Left ventricle myocardium inferior (tissue), 1 donor: ENCODE measurements at regions not wholly inside any gene's neighbourhood (a gene's known extent, or its start where the extent isn't known, plus 50 kb on each side); places are given as distances from the start of the nearest gene placed in this dataset.

Experiments used
- DNase-seq: peaks from one replicate; pipeline ENCODE4 v3.0.0-alpha.2; 2020
- H3K27ac ChIP-seq: fragments of 200-600 bp; replicated peaks from 2 replicates; pipeline ENCODE4 v1.8.0; 2021
- H3K27me3 ChIP-seq: fragments of 200-600 bp; 2 replicates; pipeline ENCODE4 v1.8.0; 2021; ENCODE audit warnings: low read depth
- H3K36me3 ChIP-seq: fragments of 200-600 bp; 2 replicates; pipeline ENCODE4 v1.8.0; 2021
- H3K4me1 ChIP-seq: fragments of 200-600 bp; 2 replicates; pipeline ENCODE4 v1.8.0; 2021
- H3K4me3 ChIP-seq: fragments of 200-600 bp; 2 replicates; pipeline ENCODE4 v1.8.0; 2021; ENCODE audit warnings: mild to moderate bottlenecking, moderate library complexity
- H3K9me3 ChIP-seq: fragments of 200-600 bp; replicated peaks from 2 replicates; pipeline ENCODE4 v1.8.0; 2021
- intact Hi-C: fragments of 100-400 bp; cut with micrococcal nuclease; formaldehyde crosslinking; loops from one replicate; pipeline ENCODE4 v1.11.0; 2022
- TF ChIP-seq, protein P1 (sequence below): fragments of 200-600 bp; IDR thresholded peaks from 2 replicates; pipeline ENCODE4 v1.8.0; 2021; ENCODE audit warnings: antibody characterized with exemption, mild to moderate bottlenecking, borderline replicate concordance
- donor health status: DM: no; HTN: yes; CAD: no; lungs with severe emphysema.

DNA sequence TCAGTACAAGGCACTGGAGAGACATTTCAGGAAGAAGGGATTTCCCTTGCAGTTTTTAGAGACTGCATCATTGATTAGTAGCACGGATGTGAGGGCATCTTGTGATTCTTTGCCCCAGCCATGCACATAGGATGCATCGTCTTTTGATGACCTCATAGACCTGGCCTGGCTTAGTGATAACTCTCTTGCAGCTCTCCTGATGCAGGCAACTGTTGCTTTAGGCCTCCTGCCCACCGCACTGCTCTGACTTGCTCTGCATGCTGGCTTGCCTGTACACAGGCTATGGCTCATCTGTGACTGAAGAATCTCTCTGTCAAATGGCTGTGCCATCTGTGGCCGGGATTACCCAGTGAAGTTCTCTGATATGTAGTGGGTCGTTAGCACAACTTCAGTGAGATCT is 207.7 kb upstream of the PTCHD4 start:
- no peak for DNase-seq
- TF ChIP-seq, protein P1, sequence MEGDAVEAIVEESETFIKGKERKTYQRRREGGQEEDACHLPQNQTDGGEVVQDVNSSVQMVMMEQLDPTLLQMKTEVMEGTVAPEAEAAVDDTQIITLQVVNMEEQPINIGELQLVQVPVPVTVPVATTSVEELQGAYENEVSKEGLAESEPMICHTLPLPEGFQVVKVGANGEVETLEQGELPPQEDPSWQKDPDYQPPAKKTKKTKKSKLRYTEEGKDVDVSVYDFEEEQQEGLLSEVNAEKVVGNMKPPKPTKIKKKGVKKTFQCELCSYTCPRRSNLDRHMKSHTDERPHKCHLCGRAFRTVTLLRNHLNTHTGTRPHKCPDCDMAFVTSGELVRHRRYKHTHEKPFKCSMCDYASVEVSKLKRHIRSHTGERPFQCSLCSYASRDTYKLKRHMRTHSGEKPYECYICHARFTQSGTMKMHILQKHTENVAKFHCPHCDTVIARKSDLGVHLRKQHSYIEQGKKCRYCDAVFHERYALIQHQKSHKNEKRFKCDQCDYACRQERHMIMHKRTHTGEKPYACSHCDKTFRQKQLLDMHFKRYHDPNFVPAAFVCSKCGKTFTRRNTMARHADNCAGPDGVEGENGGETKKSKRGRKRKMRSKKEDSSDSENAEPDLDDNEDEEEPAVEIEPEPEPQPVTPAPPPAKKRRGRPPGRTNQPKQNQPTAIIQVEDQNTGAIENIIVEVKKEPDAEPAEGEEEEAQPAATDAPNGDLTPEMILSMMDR = no peak
- intact Hi-C loops = no loop called here
- no peaks in the 10 kb centered on the region for H3K36me3 ChIP-seq
- H3K27me3 ChIP-seq = no peaks in the 10 kb centered on the region
- no peaks in the 10 kb centered on the region for H3K4me1 ChIP-seq
- H3K9me3 ChIP-seq = no peaks in the 10 kb centered on the region
- H3K27ac ChIP-seq = no peak overlapping the region
- no peak overlapping the region for H3K4me3 ChIP-seq

- Histone ChIP-seq H3K27ac (no peak overlapping the region), H3K27me3 (no peaks in the 10 kb centered on the region), H3K4me1 (no peaks in the 10 kb centered on the region), H3K36me3 (no peaks in the 10 kb centered on the region), H3K9me3 (no peaks in the 10 kb centered on the region), H3K4me3 (no peak overlapping the region)
- TF ChIP-seq, protein P1 = no peak
- no peak for DNase-seq
- intact Hi-C loops = no loop called here
Measured at GRCh38 chr6:48315915-48316314, 204.9 kb upstream of the PTCHD4 start.

DNA sequence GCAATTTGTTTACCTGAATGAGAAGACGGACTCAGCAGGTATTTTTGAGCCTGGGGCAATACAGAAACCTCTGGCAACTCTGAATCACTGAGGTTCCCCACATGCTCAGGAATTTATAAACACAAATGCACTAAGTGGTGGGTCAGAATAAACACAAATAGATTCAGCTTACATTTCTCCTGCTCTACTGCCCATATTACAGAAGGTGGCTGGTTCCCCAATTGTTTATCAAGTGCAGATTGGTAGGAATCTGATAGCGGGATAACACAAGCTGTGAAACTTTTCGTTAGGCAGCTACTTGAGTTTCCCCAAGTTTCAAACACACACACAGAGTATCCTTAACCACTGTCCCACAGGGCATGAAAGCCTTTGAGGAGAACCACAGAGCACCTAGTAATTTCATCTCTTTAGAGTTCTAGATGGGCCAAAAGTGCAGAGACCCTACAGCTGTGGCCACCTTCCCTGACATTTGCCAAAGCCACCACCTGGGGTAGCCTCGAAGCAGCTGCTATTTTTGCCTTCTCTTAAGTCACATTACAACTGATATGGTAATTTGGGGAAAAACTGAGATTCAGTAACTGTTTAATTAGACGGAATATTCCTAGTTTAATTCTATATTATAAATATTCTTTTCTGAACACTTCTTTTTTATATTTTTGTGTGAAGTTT is 204.2 kb upstream of the PTCHD4 start:
- intact Hi-C loops = no loop called here
- Histone ChIP-seq H3K27ac (no peak overlapping the region), H3K27me3 (no peaks in the 10 kb centered on the region), H3K4me3 (no peak overlapping the region), H3K4me1 (no peaks in the 10 kb centered on the region), H3K9me3 (no peaks in the 10 kb centered on the region), H3K36me3 (no peaks in the 10 kb centered on the region)
- no peak for DNase-seq
- TF ChIP-seq, protein P1 = no peak

DNA sequence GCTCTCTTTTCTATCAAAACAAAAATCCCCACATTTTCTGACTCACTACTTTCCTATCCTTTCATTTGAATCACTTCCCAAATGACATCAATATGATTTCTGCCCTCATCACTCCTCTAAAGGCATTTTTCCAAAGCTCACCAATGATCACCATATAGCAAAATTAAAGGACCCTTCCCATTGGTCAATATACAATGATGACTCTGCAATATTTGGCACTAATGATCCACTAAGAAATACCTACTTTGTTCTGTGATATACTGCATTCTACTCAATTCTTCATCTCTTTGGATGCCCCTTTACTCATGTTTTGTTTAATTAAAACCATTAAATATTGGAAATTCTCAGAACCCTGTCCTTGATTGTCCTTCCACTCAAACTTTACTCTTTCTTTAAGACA is 200.3 kb upstream of the PTCHD4 start:
- H3K9me3 ChIP-seq = no peaks in the 10 kb centered on the region
- H3K27me3 ChIP-seq = no peaks in the 10 kb centered on the region
- H3K4me3 ChIP-seq = no peak overlapping the region
- TF ChIP-seq, protein P1 = no peak
- no peaks in the 10 kb centered on the region for H3K36me3 ChIP-seq
- H3K4me1 ChIP-seq = no peaks in the 10 kb centered on the region
- intact Hi-C loops = no loop called here
- DNase-seq = no peak
- no peak overlapping the region for H3K27ac ChIP-seq

- Histone ChIP-seq H3K27me3 (no peaks in the 10 kb centered on the region), H3K4me1 (no peaks in the 10 kb centered on the region), H3K4me3 (no peak overlapping the region), H3K9me3 (peaks cover 9% of the 10 kb centered on the region), H3K27ac (no peak overlapping the region), H3K36me3 (no peaks in the 10 kb centered on the region)
- TF ChIP-seq, protein P1 = no peak
- no peak for DNase-seq
- intact Hi-C loops = no loop called here
Measured at GRCh38 chr6:48307573-48307972, 196.6 kb upstream of the PTCHD4 start.
